Stomach (tissue), 8 donors: ENCODE measurements at regions not wholly inside any gene's neighbourhood (a gene's known extent, or its start where the extent isn't known, plus 50 kb on each side); places are given as distances from the start of the nearest gene placed in this dataset.
"Not testable (repeated sequence)": the region's sequence is repeated elsewhere in the genome, so short reads cannot be mapped to it uniquely, and the experiment has no call there.

ENCODE experiments used
- DNase-seq, 2 donors: peaks; one replicate each; pipeline versions ENCODE4 v3.0.0 to v3.0.0-alpha.2; 2013 to 2019
- H3K27ac ChIP-seq, 5 donors: fragments of 200-600 bp in 4 of 5; sonication (generic) in 4 of 5; one replicate each; pipeline ENCODE4 v1.5.1; 2013 to 2019; ENCODE audit warnings: mild to moderate bottlenecking in 1 of 5, moderate library complexity in 1 of 5
- H3K27me3 ChIP-seq, 3 donors: fragments of 200-600 bp; sonication (generic); one replicate each; pipeline ENCODE4 v1.5.1; 2017 to 2019; ENCODE audit warnings: mixed run types in 1 of 3
- H3K36me3 ChIP-seq, 4 donors: fragments of 200-600 bp; sonication (generic); 1 replicate in 3 of 4; 2 replicates in 1 of 4; pipeline ENCODE4 v1.5.1; 2016 to 2019
- H3K4me1 ChIP-seq, 4 donors: fragments of 200-600 bp; sonication (generic); one replicate each; pipeline ENCODE4 v1.5.1; 2016 to 2019
- H3K4me3 ChIP-seq, 4 donors: fragments of 200-600 bp; sonication (generic) in 3 of 4; one replicate each; pipeline ENCODE4 v1.5.1; 2016 to 2019; ENCODE audit warnings: mild to moderate bottlenecking in 1 of 4
- H3K9me3 ChIP-seq, 4 donors: fragments of 200-600 bp; sonication (generic); one replicate each; pipeline ENCODE4 v1.5.1; 2016 to 2019
- EP300 ChIP-seq: sonication (generic); formaldehyde crosslinking; IDR thresholded peaks from one replicate; pipeline ENCODE4 v1.6.1; 2017; ENCODE audit warnings: antibody characterized with exemption
- POLR2A ChIP-seq, 4 donors: fragments of 450-650 bp; IDR thresholded peaks; one replicate each; pipeline ENCODE4 v1.6.1; 2016; ENCODE audit warnings: antibody characterized with exemption in 4 of 4, control low read depth in 2 of 4, mild to moderate bottlenecking in 1 of 4, moderate library complexity in 1 of 4
- POLR2AphosphoS5 ChIP-seq, 3 donors: sonication (generic); formaldehyde crosslinking; IDR thresholded peaks; one replicate each; pipeline ENCODE4 v1.6.1; 2016; ENCODE audit warnings: antibody characterized with exemption in 3 of 3
- WGBS, 5 donors: extraction: QIAGEN DNeasy Blood & Tissue Kit in 3 of 5; methylation state at CpG; one replicate each; pipeline versions ENCODE4 v1.1.5 to v1.1.7; 2013 to 2018; 5-methylcytosine and 5-hydroxymethylcytosine counted together
- intact Hi-C: fragments of 100-400 bp; cut with DNase I; formaldehyde crosslinking; loops from one replicate; pipeline ENCODE4 v1.15.1; 2023; ENCODE audit warnings: low total_unique reads
- TF ChIP-seq, protein P1 (sequence below), 7 experiments: fragments of 450-650 bp in 4 of 7; fragments of 200-600 bp in 3 of 7; sonication (generic) in 3 of 7; IDR thresholded peaks; one replicate each; pipeline ENCODE4 v1.5.1; 2016 to 2019; ENCODE audit warnings: antibody characterized with exemption in 7 of 7, control low read depth in 2 of 7, mild to moderate bottlenecking in 1 of 7
- donor health status: healthy with polysubstance abuse.
- donor health status: Bipolar disorder and iron deficiency.
- donor health status: healthy.

DNA sequence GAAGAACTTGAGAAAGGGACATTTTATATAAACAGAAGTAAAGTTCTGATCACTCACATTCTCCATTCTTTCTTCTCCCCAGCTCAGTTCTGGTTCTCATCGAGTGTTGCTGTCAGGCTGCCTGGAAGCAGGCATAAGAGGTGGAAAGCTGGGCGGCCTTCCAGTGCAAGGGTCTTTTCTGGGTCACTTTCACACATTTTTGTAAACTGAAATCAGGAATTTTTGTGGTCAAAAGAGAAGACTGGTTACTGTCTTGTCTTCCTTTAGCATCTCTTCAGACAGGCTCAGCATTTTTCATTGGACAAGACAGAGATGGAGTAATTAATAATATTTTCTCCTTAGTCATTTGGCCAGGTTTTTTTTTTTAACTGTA lies 93.7 kb downstream of the CTH start:
- DNase-seq, result peak in 1 of 2 donors; percentile 74
- no peaks in the 10 kb centered on the region for H3K36me3 ChIP-seq
- WGBS, 5 donors, result 35 to 58% (median 50%) methylated on average over 2 of the region's 2 CpGs
- intact Hi-C loops, result no loop called here
- H3K27me3 ChIP-seq, result no peaks in the 10 kb centered on the region
- peaks cover 4 to 12% (median 6%) of the 10 kb centered on the region in 4 donors for H3K4me1 ChIP-seq
- TF ChIP-seq, protein P1, sequence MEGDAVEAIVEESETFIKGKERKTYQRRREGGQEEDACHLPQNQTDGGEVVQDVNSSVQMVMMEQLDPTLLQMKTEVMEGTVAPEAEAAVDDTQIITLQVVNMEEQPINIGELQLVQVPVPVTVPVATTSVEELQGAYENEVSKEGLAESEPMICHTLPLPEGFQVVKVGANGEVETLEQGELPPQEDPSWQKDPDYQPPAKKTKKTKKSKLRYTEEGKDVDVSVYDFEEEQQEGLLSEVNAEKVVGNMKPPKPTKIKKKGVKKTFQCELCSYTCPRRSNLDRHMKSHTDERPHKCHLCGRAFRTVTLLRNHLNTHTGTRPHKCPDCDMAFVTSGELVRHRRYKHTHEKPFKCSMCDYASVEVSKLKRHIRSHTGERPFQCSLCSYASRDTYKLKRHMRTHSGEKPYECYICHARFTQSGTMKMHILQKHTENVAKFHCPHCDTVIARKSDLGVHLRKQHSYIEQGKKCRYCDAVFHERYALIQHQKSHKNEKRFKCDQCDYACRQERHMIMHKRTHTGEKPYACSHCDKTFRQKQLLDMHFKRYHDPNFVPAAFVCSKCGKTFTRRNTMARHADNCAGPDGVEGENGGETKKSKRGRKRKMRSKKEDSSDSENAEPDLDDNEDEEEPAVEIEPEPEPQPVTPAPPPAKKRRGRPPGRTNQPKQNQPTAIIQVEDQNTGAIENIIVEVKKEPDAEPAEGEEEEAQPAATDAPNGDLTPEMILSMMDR (IDR thresholded peaks at IDR 0.05), result no peak
- TF ChIP-seq EP300 (no peak), POLR2A (IDR thresholded peaks at IDR 0.05) (no peak), POLR2AphosphoS5 (IDR thresholded peaks at IDR 0.05) (no peak)
- no peak overlapping the region for H3K4me3 ChIP-seq
- no peaks in the 10 kb centered on the region for H3K9me3 ChIP-seq
- H3K27ac ChIP-seq, result no peak overlapping the region

- H3K9me3 ChIP-seq, H3K36me3 ChIP-seq, H3K4me3 ChIP-seq, DNase-seq, H3K27me3 ChIP-seq, intact Hi-C loops, H3K27ac ChIP-seq: not testable (repeated sequence)
- 60 to 88% (median 67%) methylated on average over 3 of the region's 3 CpGs for WGBS, 5 donors
- peaks cover 6 to 18% (median 12%) of the 10 kb centered on the region in 4 donors for H3K4me1 ChIP-seq
Measured at GRCh38 chr1:70507991-70508390, 96.9 kb downstream of the CTH start.

DNA sequence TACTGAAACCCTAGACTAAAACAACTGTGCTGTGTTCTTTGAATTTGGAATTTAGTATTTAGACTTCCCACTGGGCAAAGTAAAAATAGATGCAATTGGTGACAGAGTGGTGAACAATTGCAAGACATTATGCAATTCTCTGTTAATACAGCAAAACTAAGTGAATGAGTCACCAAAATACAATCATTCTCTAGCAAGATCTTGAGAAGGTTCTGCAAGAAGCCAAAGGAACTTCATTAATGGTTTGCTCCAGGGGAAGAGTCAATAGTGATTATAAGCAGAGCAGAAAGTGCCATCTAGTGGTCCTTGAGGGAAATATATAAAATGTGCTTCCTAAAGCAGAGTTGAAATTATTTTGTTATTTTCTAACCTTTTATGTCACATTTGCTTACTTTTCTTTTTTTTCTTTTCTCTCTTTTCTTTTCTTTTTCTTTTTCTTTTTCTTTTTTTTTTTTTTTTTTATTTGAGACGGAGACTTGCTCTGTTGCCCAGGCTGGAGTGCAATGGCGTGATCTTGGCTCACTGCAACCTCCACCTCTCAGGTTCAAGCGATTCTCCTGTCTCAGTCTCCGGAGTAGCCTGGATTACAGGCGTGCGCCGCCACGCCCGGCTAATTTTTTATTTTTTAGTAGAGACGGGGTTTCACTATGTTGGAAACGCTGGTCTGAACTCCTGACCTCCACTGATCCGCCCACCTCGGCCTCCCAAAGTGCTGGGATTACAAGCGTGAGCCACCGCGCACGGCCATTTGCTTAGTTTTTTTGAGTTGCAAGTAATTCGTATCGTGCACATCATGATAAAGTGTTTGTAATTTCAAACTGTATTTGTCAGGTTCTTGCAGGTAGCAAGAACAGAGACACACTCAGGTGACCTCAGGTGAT lies 99.2 kb downstream of the CTH start:
- peaks cover 6 to 17% (median 6%) of the 10 kb centered on the region in 4 donors for H3K4me1 ChIP-seq
- TF ChIP-seq EP300, result no peak
- no peak for TF ChIP-seq POLR2A (IDR thresholded peaks at IDR 0.05)
- TF ChIP-seq, protein P1 (IDR thresholded peaks at IDR 0.05), result peak in 5 of 7 experiments; percentile 44 to 79 (median 61)
- TF ChIP-seq POLR2AphosphoS5 (IDR thresholded peaks at IDR 0.05), result peak in 2 of 3 donors; percentile 24 to 84
- 57 to 67% (median 64%) methylated on average over 19 of the region's 19 CpGs for WGBS, 5 donors
- peak in 1 of 2 donors; percentile 87 for DNase-seq
- intact Hi-C loops, result no loop called here
- H3K27me3 ChIP-seq, result no peaks in the 10 kb centered on the region
- no peak overlapping the region for H3K27ac ChIP-seq
- no peaks in the 10 kb centered on the region for H3K9me3 ChIP-seq
- no peak overlapping the region for H3K4me3 ChIP-seq
- no peaks in the 10 kb centered on the region for H3K36me3 ChIP-seq

GRCh38 chr1:70517444-70517843 lies 106.4 kb downstream of the CTH start:
- H3K36me3 ChIP-seq, result no peaks in the 10 kb centered on the region
- no peak for TF ChIP-seq POLR2A (IDR thresholded peaks at IDR 0.05)
- no peak for TF ChIP-seq POLR2AphosphoS5 (IDR thresholded peaks at IDR 0.05)
- TF ChIP-seq, protein P1 (IDR thresholded peaks at IDR 0.05), result no peak
- TF ChIP-seq EP300, result no peak
- no peak overlapping the region for H3K4me3 ChIP-seq
- H3K4me1 ChIP-seq, result peaks cover 0 to 4% (median 0%) of the 10 kb centered on the region in 4 donors
- H3K9me3 ChIP-seq, result no peaks in the 10 kb centered on the region
- intact Hi-C loops, result no loop called here
- H3K27me3 ChIP-seq, result no peaks in the 10 kb centered on the region
- DNase-seq, result no peak
- 44 to 57% (median 49%) methylated on average over 2 of the region's 2 CpGs for WGBS, 5 donors
- H3K27ac ChIP-seq, result no peak overlapping the region

DNA sequence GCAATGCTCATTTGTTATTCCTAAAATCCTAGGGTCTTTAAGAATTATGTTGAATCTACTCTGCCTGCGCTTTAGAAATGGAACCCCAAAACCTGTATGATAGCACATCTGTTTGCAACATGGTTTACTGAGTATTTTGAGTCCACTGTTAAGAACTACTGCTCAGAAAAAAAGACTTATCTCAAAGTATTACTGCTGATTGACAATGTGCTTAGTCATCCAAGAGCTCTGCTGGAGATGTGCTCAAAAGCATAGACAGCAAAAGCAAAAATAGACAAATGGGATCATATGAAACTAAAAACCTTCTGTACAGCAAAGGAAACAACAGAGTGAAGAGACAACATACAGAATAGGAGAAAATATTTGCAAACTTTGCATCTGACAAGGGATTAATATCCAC lies 107.0 kb downstream of the CTH start:
- TF ChIP-seq EP300 (no peak), POLR2AphosphoS5 (IDR thresholded peaks at IDR 0.05) (no peak), POLR2A (IDR thresholded peaks at IDR 0.05) (no peak)
- TF ChIP-seq, protein P1 (IDR thresholded peaks at IDR 0.05), result no peak
- no peaks in the 10 kb centered on the region for H3K27me3 ChIP-seq
- WGBS, 5 donors, result 85 to 100% (median 95%) methylated on average over 1 of the region's 1 CpG
- peaks cover 0 to 4% (median 0%) of the 10 kb centered on the region in 4 donors for H3K4me1 ChIP-seq
- no peaks in the 10 kb centered on the region for H3K9me3 ChIP-seq
- no peaks in the 10 kb centered on the region for H3K36me3 ChIP-seq
- intact Hi-C loops, result no loop called here
- no peak for DNase-seq
- no peak overlapping the region for H3K27ac ChIP-seq
- no peak overlapping the region for H3K4me3 ChIP-seq
